ENCODE measurements at regions not wholly inside any gene's neighbourhood (a gene's known extent, or its start where the extent isn't known, plus 50 kb on each side); places are given as distances from the start of the nearest gene placed in this dataset.
"Not testable (repeated sequence)": the region's sequence is repeated elsewhere in the genome, so short reads cannot be mapped to it uniquely, and the experiment has no call there.

DNA sequence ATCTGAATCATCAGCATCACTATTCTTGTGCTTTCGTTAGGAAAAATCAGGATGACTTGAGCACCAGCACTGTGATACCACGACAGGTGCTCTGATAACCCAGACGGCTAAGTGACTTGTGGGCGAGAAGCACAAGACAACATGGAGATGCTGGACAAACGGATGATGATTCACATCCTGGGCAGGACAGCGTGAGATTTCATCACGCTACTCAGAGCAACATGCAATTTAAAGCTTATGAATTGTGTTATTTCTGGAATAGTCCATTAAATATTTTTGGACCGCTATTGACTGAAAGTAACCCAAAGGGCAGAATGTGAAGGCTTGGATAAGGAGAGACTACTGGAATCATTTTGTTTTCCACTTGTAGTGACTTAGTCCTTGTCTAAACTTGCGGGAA lies 114.8 kb upstream of the DAPK1 start:
- DNase-seq (ENCODE audit: extremely low spot score): no peak
- TF ChIP-seq, protein P1, sequence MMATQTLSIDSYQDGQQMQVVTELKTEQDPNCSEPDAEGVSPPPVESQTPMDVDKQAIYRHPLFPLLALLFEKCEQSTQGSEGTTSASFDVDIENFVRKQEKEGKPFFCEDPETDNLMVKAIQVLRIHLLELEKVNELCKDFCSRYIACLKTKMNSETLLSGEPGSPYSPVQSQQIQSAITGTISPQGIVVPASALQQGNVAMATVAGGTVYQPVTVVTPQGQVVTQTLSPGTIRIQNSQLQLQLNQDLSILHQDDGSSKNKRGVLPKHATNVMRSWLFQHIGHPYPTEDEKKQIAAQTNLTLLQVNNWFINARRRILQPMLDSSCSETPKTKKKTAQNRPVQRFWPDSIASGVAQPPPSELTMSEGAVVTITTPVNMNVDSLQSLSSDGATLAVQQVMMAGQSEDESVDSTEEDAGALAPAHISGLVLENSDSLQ (IDR thresholded peaks at IDR 0.05): no peak
- CTCF ChIA-PET: no interaction called here
- POLR2A ChIA-PET: no interaction called here

DNA sequence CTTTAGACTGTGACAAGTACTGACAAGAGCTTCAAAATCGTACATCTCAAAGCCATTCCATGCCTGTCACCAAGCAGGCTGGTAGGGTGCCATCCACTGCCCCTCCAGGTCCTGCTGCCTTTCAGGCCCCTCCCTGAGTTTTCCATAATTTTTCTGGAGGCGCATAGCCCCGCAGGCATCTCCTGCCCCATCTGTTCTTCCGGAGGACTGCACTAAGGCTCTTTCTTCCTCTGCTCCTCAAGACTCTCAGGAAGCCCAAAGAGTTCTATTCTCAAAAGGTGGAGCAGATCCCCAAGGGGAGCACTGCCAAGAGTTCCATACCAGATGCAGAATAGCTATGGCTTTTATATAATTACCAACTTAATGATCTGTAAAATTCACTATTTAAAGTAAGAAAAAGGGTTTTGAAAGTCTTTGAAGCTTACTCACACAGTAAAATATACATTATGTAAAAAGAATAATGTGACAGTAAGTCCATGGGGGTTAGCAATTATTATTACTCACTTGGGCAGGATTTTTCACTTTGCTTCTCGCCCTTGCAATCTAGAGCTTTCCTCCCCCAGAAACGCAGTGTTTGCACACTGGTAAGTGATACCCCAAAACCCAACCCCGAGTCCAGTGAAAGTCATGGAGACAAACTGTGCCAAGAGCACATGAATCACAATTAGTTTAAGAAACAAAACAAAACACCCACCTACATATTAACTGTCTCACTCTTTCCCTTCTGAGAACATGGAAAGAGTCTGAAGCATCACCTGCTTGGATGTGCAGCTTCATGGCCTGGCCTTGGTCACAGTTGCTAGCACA lies 114.1 kb upstream of the DAPK1 start:
- POLR2A ChIA-PET: no interaction called here
- TF ChIP-seq CTBP1 (IDR thresholded peaks at IDR 0.05; ENCODE audit: borderline replicate concordance) (no peak), SUZ12 (IDR thresholded peaks at IDR 0.05) (no peak)
- TF ChIP-seq, protein P1 (IDR thresholded peaks at IDR 0.05): no peak
- DNase-seq (ENCODE audit: extremely low spot score): no peak
- CTCF ChIA-PET: no interaction called here

DNA sequence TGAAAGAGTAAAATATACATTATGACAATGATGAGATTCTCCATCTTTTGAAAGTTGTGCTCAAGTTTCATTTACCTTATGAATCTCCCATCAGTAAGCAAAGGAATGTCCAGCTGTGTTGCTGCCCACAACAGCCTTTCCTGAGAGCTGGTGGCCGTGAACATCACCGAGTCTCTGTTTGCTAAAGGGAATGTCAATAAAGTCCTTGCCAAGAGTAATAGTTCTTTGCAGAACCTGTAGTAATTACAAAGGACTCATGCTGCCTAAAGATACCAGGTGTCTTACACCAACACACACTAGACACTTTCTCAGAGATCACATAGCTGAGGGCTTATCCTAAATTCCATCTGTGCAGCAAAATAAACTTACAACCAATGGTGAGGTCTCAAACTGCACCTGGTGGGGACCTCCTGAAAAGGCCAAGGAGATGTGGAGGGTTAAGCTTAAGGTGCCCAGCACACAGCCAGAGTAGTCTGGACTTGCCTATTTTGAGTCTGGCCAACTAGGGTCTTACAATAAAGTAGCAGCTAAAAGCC lies 111.1 kb upstream of the DAPK1 start:
- TF ChIP-seq L3MBTL2 (conservative IDR thresholded peaks at IDR 0.05) (no peak), CTBP1 (IDR thresholded peaks at IDR 0.05; ENCODE audit: borderline replicate concordance) (no peak), TARDBP (IDR thresholded peaks at IDR 0.05) (no peak), HDGF (IDR thresholded peaks at IDR 0.05; ENCODE audit: borderline replicate concordance) (no peak), FOXA1 (IDR thresholded peaks at IDR 0.05) (no peak), FOXM1 (IDR thresholded peaks at IDR 0.05; ENCODE audit: borderline replicate concordance) (no peak), ZNF384 (IDR thresholded peaks at IDR 0.05) (no peak), SUZ12 (IDR thresholded peaks at IDR 0.05) (no peak), ARNT (IDR thresholded peaks at IDR 0.05) (no peak), LEF1 (IDR thresholded peaks at IDR 0.05; ENCODE audit: borderline replicate concordance) (no peak), SP1 (IDR thresholded peaks at IDR 0.05) (no peak), ELF4 (IDR thresholded peaks at IDR 0.05) (no peak), FOXK2 (IDR thresholded peaks at IDR 0.05) (no peak), NFRKB (IDR thresholded peaks at IDR 0.05) (no peak), BHLHE40 (IDR thresholded peaks at IDR 0.05; ENCODE audit: borderline replicate concordance) (no peak)
- TF ChIP-seq, protein P1 (IDR thresholded peaks at IDR 0.05): no peak
- ChIA-PET CTCF (interaction anchor here (0.5 kb wide), 1 partner anchor 12 kb away, joined by 3 read pairs; no protein-coding TSS in a partner anchor), POLR2A (no interaction called here)
- no peak for DNase-seq (ENCODE audit: extremely low spot score)

DNA sequence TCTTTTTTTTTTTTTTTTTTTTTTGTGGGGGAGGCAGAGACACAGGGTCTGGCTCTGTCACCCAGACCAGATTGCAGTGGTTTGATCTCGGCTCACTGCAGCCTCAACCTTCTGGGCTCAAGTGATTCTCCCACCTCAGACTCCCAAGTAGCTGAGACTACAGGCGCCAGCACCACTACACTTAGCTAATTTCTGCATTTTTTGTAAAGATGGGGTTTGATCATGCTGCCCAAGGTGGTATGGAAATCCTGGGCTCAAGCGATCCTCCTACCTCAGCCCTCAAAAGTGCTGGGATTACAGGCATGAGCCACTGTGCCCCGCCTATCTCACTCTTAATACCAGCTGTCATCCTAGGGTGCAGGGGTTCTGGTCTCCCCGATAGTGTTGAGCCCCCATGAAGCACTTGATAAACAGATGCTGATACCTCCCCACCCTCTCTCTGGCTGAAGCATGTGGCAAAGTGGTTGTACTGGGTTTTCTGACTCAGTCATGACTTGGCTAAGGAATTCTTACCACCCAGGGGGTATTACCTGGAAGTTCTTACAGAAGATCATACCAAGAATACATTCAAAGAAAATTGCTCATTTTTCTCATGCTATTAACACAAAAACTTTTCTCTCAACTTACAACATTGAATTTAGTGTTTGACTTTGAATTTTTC lies 110.2 kb upstream of the DAPK1 start:
- TF ChIP-seq FOXM1 (IDR thresholded peaks at IDR 0.05; ENCODE audit: borderline replicate concordance) (no peak), ZNF384 (IDR thresholded peaks at IDR 0.05) (no peak), ELF4 (IDR thresholded peaks at IDR 0.05) (no peak), BHLHE40 (IDR thresholded peaks at IDR 0.05; ENCODE audit: borderline replicate concordance) (no peak), FOXA1 (IDR thresholded peaks at IDR 0.05) (no peak), SUZ12 (IDR thresholded peaks at IDR 0.05) (no peak), ARNT (IDR thresholded peaks at IDR 0.05) (no peak), SP1 (IDR thresholded peaks at IDR 0.05) (no peak), NFRKB (IDR thresholded peaks at IDR 0.05) (no peak), LEF1 (IDR thresholded peaks at IDR 0.05; ENCODE audit: borderline replicate concordance) (no peak), CTBP1 (IDR thresholded peaks at IDR 0.05; ENCODE audit: borderline replicate concordance) (no peak), TARDBP (IDR thresholded peaks at IDR 0.05) (no peak), HDGF (IDR thresholded peaks at IDR 0.05; ENCODE audit: borderline replicate concordance) (no peak), FOXK2 (IDR thresholded peaks at IDR 0.05) (no peak), L3MBTL2 (conservative IDR thresholded peaks at IDR 0.05) (no peak)
- TF ChIP-seq, protein P1 (IDR thresholded peaks at IDR 0.05): no peak
- no peak for DNase-seq (ENCODE audit: extremely low spot score)
- POLR2A ChIA-PET: no interaction called here
- CTCF ChIA-PET: no interaction called here

DNA sequence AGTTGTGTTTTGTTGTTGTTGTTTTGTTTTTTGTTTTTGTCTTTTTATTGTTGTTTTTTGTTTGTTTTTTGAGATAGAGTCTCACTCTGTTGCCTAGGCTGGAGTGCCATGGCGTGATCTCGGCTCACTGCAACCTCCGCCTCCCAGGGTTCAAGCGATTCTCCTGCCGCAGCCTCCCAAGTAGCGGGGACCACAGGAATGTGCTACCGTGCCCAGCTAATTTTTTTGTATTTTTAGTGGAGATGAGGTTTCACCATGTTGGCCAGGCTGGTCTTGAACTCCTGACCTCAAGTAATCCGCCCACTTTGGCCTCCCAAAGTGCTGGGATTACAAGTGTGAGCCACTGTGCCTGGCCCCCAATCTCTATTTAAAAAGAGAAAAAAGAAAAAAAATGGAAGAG lies 109.0 kb upstream of the DAPK1 start:
- CTCF ChIA-PET; DNase-seq (ENCODE audit: extremely low spot score); POLR2A ChIA-PET: not testable (repeated sequence)

DNA sequence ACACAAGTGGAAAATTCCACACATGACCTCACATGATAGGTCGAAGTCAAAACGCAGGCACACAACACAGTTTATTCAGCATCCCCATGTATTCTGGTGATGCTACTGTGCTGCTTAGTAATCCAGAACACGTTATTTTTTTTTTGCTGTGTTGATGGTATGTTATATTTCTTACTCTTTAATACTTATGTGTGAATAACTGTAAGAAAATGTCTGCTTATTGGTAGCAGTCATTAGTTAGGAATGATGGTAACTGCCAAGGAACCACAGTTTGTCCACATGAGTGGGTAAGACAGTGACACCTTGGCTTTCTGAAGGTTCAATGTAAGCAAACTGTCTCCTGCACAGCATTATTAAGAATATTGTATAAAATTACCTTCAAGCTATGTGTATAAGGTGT lies 107.7 kb upstream of the DAPK1 start:
- TF ChIP-seq ELF4 (IDR thresholded peaks at IDR 0.05): no peak
- no peak for TF ChIP-seq FOXA1 (IDR thresholded peaks at IDR 0.05)
- TF ChIP-seq FOXK2 (IDR thresholded peaks at IDR 0.05): no peak
- TF ChIP-seq SUZ12 (IDR thresholded peaks at IDR 0.05): no peak
- TF ChIP-seq HDGF (IDR thresholded peaks at IDR 0.05; ENCODE audit: borderline replicate concordance): no peak
- TF ChIP-seq L3MBTL2 (conservative IDR thresholded peaks at IDR 0.05): no peak
- no peak for TF ChIP-seq NFRKB (IDR thresholded peaks at IDR 0.05)
- TF ChIP-seq FOXM1 (IDR thresholded peaks at IDR 0.05; ENCODE audit: borderline replicate concordance): no peak
- TF ChIP-seq BHLHE40 (IDR thresholded peaks at IDR 0.05; ENCODE audit: borderline replicate concordance): no peak
- no peak for TF ChIP-seq SP1 (IDR thresholded peaks at IDR 0.05)
- TF ChIP-seq ZNF384 (IDR thresholded peaks at IDR 0.05): no peak
- no peak for TF ChIP-seq CTBP1 (IDR thresholded peaks at IDR 0.05; ENCODE audit: borderline replicate concordance)
- TF ChIP-seq TARDBP (IDR thresholded peaks at IDR 0.05): no peak
- TF ChIP-seq LEF1 (IDR thresholded peaks at IDR 0.05; ENCODE audit: borderline replicate concordance): no peak
- TF ChIP-seq, protein P1 (IDR thresholded peaks at IDR 0.05): no peak
- no peak for TF ChIP-seq ARNT (IDR thresholded peaks at IDR 0.05)
- DNase-seq (ENCODE audit: extremely low spot score): no peak
- POLR2A ChIA-PET: no interaction called here
- CTCF ChIA-PET: no interaction called here
